ENCODE measurements at regions not wholly inside any gene's neighbourhood (a gene's known extent, or its start where the extent isn't known, plus 50 kb on each side); places are given as distances from the start of the nearest gene placed in this dataset.
A peak's percentile ranks its signal among the peaks of the same experiment; 100 is the strongest.
"Not testable (repeated sequence)": the region's sequence is repeated elsewhere in the genome, so short reads cannot be mapped to it uniquely, and the experiment has no call there.

DNA sequence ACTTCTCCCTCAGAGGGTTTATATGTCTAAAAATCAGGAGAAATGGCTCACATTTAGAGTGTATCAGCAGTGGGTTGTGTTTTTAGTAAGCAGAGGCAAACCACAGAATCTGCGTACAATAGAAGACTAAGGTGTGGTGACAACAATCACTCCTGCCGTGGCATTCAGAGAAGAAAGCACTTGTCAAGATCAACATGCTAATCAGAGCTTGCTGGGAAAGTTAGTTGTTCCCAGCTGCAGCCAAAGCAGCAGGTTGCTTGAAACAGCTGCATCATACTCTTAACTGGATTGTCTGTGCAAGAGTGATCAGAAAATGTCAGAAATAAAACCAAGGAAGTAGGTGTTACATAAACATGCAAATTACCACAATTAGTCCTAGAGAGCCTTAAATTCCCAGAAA, 616.4 kb downstream of the CDH8 start (continued):
- TF ChIP-seq, protein P1, sequence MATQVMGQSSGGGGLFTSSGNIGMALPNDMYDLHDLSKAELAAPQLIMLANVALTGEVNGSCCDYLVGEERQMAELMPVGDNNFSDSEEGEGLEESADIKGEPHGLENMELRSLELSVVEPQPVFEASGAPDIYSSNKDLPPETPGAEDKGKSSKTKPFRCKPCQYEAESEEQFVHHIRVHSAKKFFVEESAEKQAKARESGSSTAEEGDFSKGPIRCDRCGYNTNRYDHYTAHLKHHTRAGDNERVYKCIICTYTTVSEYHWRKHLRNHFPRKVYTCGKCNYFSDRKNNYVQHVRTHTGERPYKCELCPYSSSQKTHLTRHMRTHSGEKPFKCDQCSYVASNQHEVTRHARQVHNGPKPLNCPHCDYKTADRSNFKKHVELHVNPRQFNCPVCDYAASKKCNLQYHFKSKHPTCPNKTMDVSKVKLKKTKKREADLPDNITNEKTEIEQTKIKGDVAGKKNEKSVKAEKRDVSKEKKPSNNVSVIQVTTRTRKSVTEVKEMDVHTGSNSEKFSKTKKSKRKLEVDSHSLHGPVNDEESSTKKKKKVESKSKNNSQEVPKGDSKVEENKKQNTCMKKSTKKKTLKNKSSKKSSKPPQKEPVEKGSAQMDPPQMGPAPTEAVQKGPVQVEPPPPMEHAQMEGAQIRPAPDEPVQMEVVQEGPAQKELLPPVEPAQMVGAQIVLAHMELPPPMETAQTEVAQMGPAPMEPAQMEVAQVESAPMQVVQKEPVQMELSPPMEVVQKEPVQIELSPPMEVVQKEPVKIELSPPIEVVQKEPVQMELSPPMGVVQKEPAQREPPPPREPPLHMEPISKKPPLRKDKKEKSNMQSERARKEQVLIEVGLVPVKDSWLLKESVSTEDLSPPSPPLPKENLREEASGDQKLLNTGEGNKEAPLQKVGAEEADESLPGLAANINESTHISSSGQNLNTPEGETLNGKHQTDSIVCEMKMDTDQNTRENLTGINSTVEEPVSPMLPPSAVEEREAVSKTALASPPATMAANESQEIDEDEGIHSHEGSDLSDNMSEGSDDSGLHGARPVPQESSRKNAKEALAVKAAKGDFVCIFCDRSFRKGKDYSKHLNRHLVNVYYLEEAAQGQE (IDR thresholded peaks at IDR 0.05; ENCODE audit: unreplicated experiment), result no peak
- TF ChIP-seq EZH2 (IDR thresholded peaks at IDR 0.05; ENCODE audit: low read depth, unreplicated experiment), result no peak

GRCh38 chr16:61418802-61419201, 617.4 kb downstream of the CDH8 start:
- H3F3A ChIP-seq (replicated peaks; ENCODE audit: low read depth); H3K4me1 ChIP-seq (ENCODE audit: insufficient read depth); H3K4me2 ChIP-seq; H3K9me3 Mint-ChIP-seq; H3K27ac Mint-ChIP-seq; H3K27me3 ChIP-seq (ENCODE audit: insufficient read depth); H3K36me3 Mint-ChIP-seq (ENCODE audit: low read depth); H3K27ac ChIP-seq (ENCODE audit: low read depth); DNase-seq (ENCODE audit: low spot score); H4K20me1 ChIP-seq (replicated peaks; ENCODE audit: insufficient read depth); H3K36me3 ChIP-seq (ENCODE audit: insufficient read depth); H3K27me3 Mint-ChIP-seq (ENCODE audit: insufficient read depth, low read depth, poor library complexity); H3K4me3 ChIP-seq; ATAC-seq; H2AFZ ChIP-seq; H3K9me2 ChIP-seq (ENCODE audit: insufficient read depth); H3K4me3 Mint-ChIP-seq; H3K79me2 ChIP-seq (replicated peaks; ENCODE audit: insufficient read depth): not testable (repeated sequence)
- H3K4me1 Mint-ChIP-seq, result peaks cover 11% of the 10 kb centered on the region; the same call in 2 of the 3 replicates

- Mint-ChIP-seq H3K27ac (peak overlapping the region; percentile 37; the same call in 1 of the 2 replicates), H3K9me3 (no peaks in the 10 kb centered on the region), H3K27me3 (ENCODE audit: insufficient read depth, low read depth, poor library complexity) (no peaks in the 10 kb centered on the region), H3K4me1 (peaks cover 11% of the 10 kb centered on the region; the same call in 2 of the 3 replicates), H3K36me3 (ENCODE audit: low read depth) (no peaks in the 10 kb centered on the region), H3K4me3 (no peak overlapping the region)
- H3K4me1 ChIP-seq (ENCODE audit: insufficient read depth), result no peaks in the 10 kb centered on the region
- H3K4me2 ChIP-seq, result no peak overlapping the region
- no peak overlapping the region for H3K4me3 ChIP-seq
- ATAC-seq, result no peak
- no peaks in the 10 kb centered on the region for H4K20me1 ChIP-seq (replicated peaks; ENCODE audit: insufficient read depth)
- H2AFZ ChIP-seq, result no peak overlapping the region
- DNase-seq (ENCODE audit: low spot score), result no peak
- no peaks in the 10 kb centered on the region for H3K9me2 ChIP-seq (ENCODE audit: insufficient read depth)
- H3K27ac ChIP-seq (ENCODE audit: low read depth), result no peak overlapping the region
- H3K79me2 ChIP-seq (replicated peaks; ENCODE audit: insufficient read depth), result no peaks in the 10 kb centered on the region
- no peaks in the 10 kb centered on the region for H3F3A ChIP-seq (replicated peaks; ENCODE audit: low read depth)
- TF ChIP-seq ETS1 (IDR thresholded peaks at IDR 0.05) (no peak), ZNF462 (CRISPR knock-in tag; IDR thresholded peaks at IDR 0.05) (no peak), STAT1 (IDR thresholded peaks at IDR 0.05; ENCODE audit: unreplicated experiment) (no peak), POLR2AphosphoS5 (IDR thresholded peaks at IDR 0.05; ENCODE audit: low read depth) (no peak)
- H3K36me3 ChIP-seq (ENCODE audit: insufficient read depth), result no peaks in the 10 kb centered on the region
- no peaks in the 10 kb centered on the region for H3K27me3 ChIP-seq (ENCODE audit: insufficient read depth)
These were observed 621.1 kb downstream of the CDH8 start for GRCh38 chr16:61415126-61415525.
